ENCODE measurements at regions not wholly inside any gene's neighbourhood (a gene's known extent, or its start where the extent isn't known, plus 50 kb on each side); places are given as distances from the start of the nearest gene placed in this dataset.
"Not testable (repeated sequence)": the region's sequence is repeated elsewhere in the genome, so short reads cannot be mapped to it uniquely, and the experiment has no call there.

DNA sequence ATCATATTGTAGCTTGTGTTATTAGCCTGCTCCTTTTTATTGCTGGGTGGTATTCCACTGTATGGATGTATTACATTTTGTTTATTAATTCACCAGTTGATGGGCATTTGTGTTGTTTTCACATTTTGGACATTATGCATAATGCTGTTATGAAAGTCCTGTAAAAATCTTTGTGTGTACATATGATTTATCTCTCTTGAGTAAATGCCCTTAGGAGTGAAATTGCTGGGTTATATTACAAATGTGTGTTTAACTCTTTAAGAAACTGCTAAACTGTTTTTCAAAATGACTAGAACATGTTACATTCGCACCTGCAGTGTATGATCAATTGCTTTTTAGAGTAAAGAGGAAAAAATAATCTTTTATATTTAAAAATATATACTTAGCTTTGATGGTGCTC is 54.4 kb upstream of the TP53I11 start:
- no peaks in the 10 kb centered on the region for H3K36me3 ChIP-seq (ENCODE audit: control insufficient read depth in 2 of 2, extremely low read depth in 1 of 2, insufficient read depth in 2 of 2, low read length in 2 of 2)
- H3K27ac ChIP-seq (ENCODE audit: control insufficient read depth, insufficient read depth, low read length): no peak overlapping the region
- no peaks in the 10 kb centered on the region for H3K9me1 ChIP-seq (ENCODE audit: control insufficient read depth, extremely low read depth, insufficient read depth, low read length)
- H2AFZ ChIP-seq (ENCODE audit: control insufficient read depth, low read length): no peak overlapping the region
- dilution Hi-C loops (cut with MboI; ENCODE audit: extremely low pct_ligation_motif_present, low sequenced_read_pairs): no loop called here
- H3K4me3 ChIP-seq (ENCODE audit: control insufficient read depth in 2 of 3, extremely low read depth in 1 of 3, insufficient read depth in 2 of 3, low read depth in 1 of 3, low read length in 3 of 3): no peak overlapping the region
- no peaks in the 10 kb centered on the region for H3K27me3 ChIP-seq (ENCODE audit: control insufficient read depth, extremely low read depth, insufficient read depth, low read length)
- H3K9me3 ChIP-seq (ENCODE audit: control insufficient read depth, low read depth, low read length): no peaks in the 10 kb centered on the region
- H3K9ac ChIP-seq (ENCODE audit: control insufficient read depth, extremely low read depth, insufficient read depth, low read length): no peak overlapping the region
- TF ChIP-seq EZH2 (IDR thresholded peaks at IDR 0.05; ENCODE audit: low read length) (no peak), CTCF (optimal IDR thresholded peaks at IDR 0.05 in 1 of 3, IDR thresholded peaks at IDR 0.05 in 1 of 3, conservative IDR thresholded peaks at IDR 0.05 in 1 of 3; ENCODE audit: extremely low read depth in 1 of 3, insufficient read depth in 2 of 3, low read length in 3 of 3) (no peak)
- no peak for FAIRE-seq
- H3K79me2 ChIP-seq (ENCODE audit: control insufficient read depth, insufficient read depth, low read length): no peaks in the 10 kb centered on the region
- no peak for DNase-seq (ENCODE audit: low read depth, low spot score)
- no peaks in the 10 kb centered on the region for H3K4me1 ChIP-seq (ENCODE audit: control insufficient read depth, extremely low read depth, insufficient read depth, low read length)
- H4K20me1 ChIP-seq (ENCODE audit: control insufficient read depth, extremely low read depth, insufficient read depth, low read length): no peaks in the 10 kb centered on the region
- H3K4me2 ChIP-seq (ENCODE audit: control insufficient read depth, extremely low read depth, insufficient read depth, low read depth, low read length): no peak overlapping the region

GRCh38 chr11:45007011-45007410 is 56.3 kb upstream of the TP53I11 start:
- dilution Hi-C loops (cut with MboI; ENCODE audit: extremely low pct_ligation_motif_present, low sequenced_read_pairs): no loop called here
- no peak for DNase-seq (ENCODE audit: low read depth, low spot score)
- Histone ChIP-seq H2AFZ (ENCODE audit: control insufficient read depth, low read length) (no peak overlapping the region), H3K9me3 (ENCODE audit: control insufficient read depth, low read depth, low read length) (no peaks in the 10 kb centered on the region), H3K27ac (ENCODE audit: control insufficient read depth, insufficient read depth, low read length) (no peak overlapping the region), H3K4me3 (ENCODE audit: control insufficient read depth in 2 of 3, extremely low read depth in 1 of 3, insufficient read depth in 2 of 3, low read depth in 1 of 3, low read length in 3 of 3) (no peak overlapping the region), H3K4me2 (ENCODE audit: control insufficient read depth, extremely low read depth, insufficient read depth, low read depth, low read length) (no peak overlapping the region), H3K9ac (ENCODE audit: control insufficient read depth, extremely low read depth, insufficient read depth, low read length) (no peak overlapping the region), H3K36me3 (ENCODE audit: control insufficient read depth in 2 of 2, extremely low read depth in 1 of 2, insufficient read depth in 2 of 2, low read length in 2 of 2) (no peaks in the 10 kb centered on the region), H3K27me3 (ENCODE audit: control insufficient read depth, extremely low read depth, insufficient read depth, low read length) (no peaks in the 10 kb centered on the region), H3K79me2 (ENCODE audit: control insufficient read depth, insufficient read depth, low read length) (no peaks in the 10 kb centered on the region), H3K9me1 (ENCODE audit: control insufficient read depth, extremely low read depth, insufficient read depth, low read length) (no peaks in the 10 kb centered on the region), H3K4me1 (ENCODE audit: control insufficient read depth, extremely low read depth, insufficient read depth, low read length) (no peaks in the 10 kb centered on the region), H4K20me1 (ENCODE audit: control insufficient read depth, extremely low read depth, insufficient read depth, low read length) (no peaks in the 10 kb centered on the region)
- TF ChIP-seq CTCF (optimal IDR thresholded peaks at IDR 0.05 in 1 of 3, IDR thresholded peaks at IDR 0.05 in 1 of 3, conservative IDR thresholded peaks at IDR 0.05 in 1 of 3; ENCODE audit: extremely low read depth in 1 of 3, insufficient read depth in 2 of 3, low read length in 3 of 3) (no peak), EZH2 (IDR thresholded peaks at IDR 0.05; ENCODE audit: low read length) (no peak)
- no peak for FAIRE-seq

- H4K20me1 ChIP-seq (ENCODE audit: control insufficient read depth, extremely low read depth, insufficient read depth, low read length); H3K27ac ChIP-seq (ENCODE audit: control insufficient read depth, insufficient read depth, low read length); H3K27me3 ChIP-seq (ENCODE audit: control insufficient read depth, extremely low read depth, insufficient read depth, low read length); H3K36me3 ChIP-seq (ENCODE audit: control insufficient read depth in 2 of 2, extremely low read depth in 1 of 2, insufficient read depth in 2 of 2, low read length in 2 of 2); H2AFZ ChIP-seq (ENCODE audit: control insufficient read depth, low read length); H3K4me2 ChIP-seq (ENCODE audit: control insufficient read depth, extremely low read depth, insufficient read depth, low read depth, low read length); dilution Hi-C loops (cut with MboI; ENCODE audit: extremely low pct_ligation_motif_present, low sequenced_read_pairs); H3K9me1 ChIP-seq (ENCODE audit: control insufficient read depth, extremely low read depth, insufficient read depth, low read length); DNase-seq (ENCODE audit: low read depth, low spot score); H3K4me1 ChIP-seq (ENCODE audit: control insufficient read depth, extremely low read depth, insufficient read depth, low read length); H3K79me2 ChIP-seq (ENCODE audit: control insufficient read depth, insufficient read depth, low read length); H3K4me3 ChIP-seq (ENCODE audit: control insufficient read depth in 2 of 3, extremely low read depth in 1 of 3, insufficient read depth in 2 of 3, low read depth in 1 of 3, low read length in 3 of 3); FAIRE-seq; H3K9ac ChIP-seq (ENCODE audit: control insufficient read depth, extremely low read depth, insufficient read depth, low read length); H3K9me3 ChIP-seq (ENCODE audit: control insufficient read depth, low read depth, low read length): not testable (repeated sequence)
Measured at GRCh38 chr11:45015983-45016382, 65.3 kb upstream of the TP53I11 start.

GRCh38 chr11:45016446-45016845 is 65.8 kb upstream of the TP53I11 start:
- H3K9ac ChIP-seq (ENCODE audit: control insufficient read depth, extremely low read depth, insufficient read depth, low read length); DNase-seq (ENCODE audit: low read depth, low spot score); H2AFZ ChIP-seq (ENCODE audit: control insufficient read depth, low read length); H3K27me3 ChIP-seq (ENCODE audit: control insufficient read depth, extremely low read depth, insufficient read depth, low read length); dilution Hi-C loops (cut with MboI; ENCODE audit: extremely low pct_ligation_motif_present, low sequenced_read_pairs); H3K9me1 ChIP-seq (ENCODE audit: control insufficient read depth, extremely low read depth, insufficient read depth, low read length); H3K9me3 ChIP-seq (ENCODE audit: control insufficient read depth, low read depth, low read length); H3K4me1 ChIP-seq (ENCODE audit: control insufficient read depth, extremely low read depth, insufficient read depth, low read length); FAIRE-seq; H3K4me2 ChIP-seq (ENCODE audit: control insufficient read depth, extremely low read depth, insufficient read depth, low read depth, low read length); H4K20me1 ChIP-seq (ENCODE audit: control insufficient read depth, extremely low read depth, insufficient read depth, low read length); H3K79me2 ChIP-seq (ENCODE audit: control insufficient read depth, insufficient read depth, low read length); H3K27ac ChIP-seq (ENCODE audit: control insufficient read depth, insufficient read depth, low read length); H3K4me3 ChIP-seq (ENCODE audit: control insufficient read depth in 2 of 3, extremely low read depth in 1 of 3, insufficient read depth in 2 of 3, low read depth in 1 of 3, low read length in 3 of 3); H3K36me3 ChIP-seq (ENCODE audit: control insufficient read depth in 2 of 2, extremely low read depth in 1 of 2, insufficient read depth in 2 of 2, low read length in 2 of 2): not testable (repeated sequence)
